DOHH2 (cell line): ENCODE measurements at regions not wholly inside any gene's neighbourhood (a gene's known extent, or its start where the extent isn't known, plus 50 kb on each side); places are given as distances from the start of the nearest gene placed in this dataset.

Experiments
- H3F3A ChIP-seq: fragments of 200-600 bp; sonication (generic), shearing (Covaris generic); 2 replicates; pipeline ENCODE4 v1.6.0; 2016; ENCODE audit warnings: antibody characterized with exemption, mild to moderate bottlenecking; ENCODE audit not compliant: control insufficient read depth, insufficient read depth
- H3K27ac ChIP-seq: fragments of 200-600 bp; sonication (generic); 2 replicates; pipeline ENCODE4 v1.5.1; 2014; ENCODE audit warnings: low read depth, mild to moderate bottlenecking, low read length, moderate library complexity
- H3K27me3 ChIP-seq: fragments of 200-600 bp; sonication (generic); 2 replicates; pipeline ENCODE4 v1.6.1; 2014; ENCODE audit warnings: mild to moderate bottlenecking, low read length, mixed read lengths; ENCODE audit not compliant: control insufficient read depth
- H3K36me3 ChIP-seq: fragments of 200-600 bp; sonication (generic); 2 replicates; pipeline ENCODE4 v1.6.1; 2014; ENCODE audit warnings: mild to moderate bottlenecking, low read length, moderate library complexity, mixed read lengths; ENCODE audit not compliant: control insufficient read depth
- H3K4me1 ChIP-seq: fragments of 200-600 bp; sonication (generic); 2 replicates; pipeline ENCODE4 v1.6.1; 2014; ENCODE audit warnings: mild to moderate bottlenecking, low read length, mixed read lengths; ENCODE audit not compliant: control insufficient read depth
- H3K4me2 ChIP-seq: fragments of 200-600 bp; sonication (generic); 2 replicates; pipeline ENCODE4 v1.6.0; 2014; ENCODE audit warnings: mild to moderate bottlenecking, low read length, moderate library complexity
- H3K4me3 ChIP-seq: fragments of 200-600 bp; sonication (generic); 2 replicates; pipeline ENCODE4 v1.5.1; 2014; ENCODE audit warnings: mild to moderate bottlenecking, low read length, mixed read lengths
- H3K79me2 ChIP-seq: fragments of 200-600 bp; sonication (generic); 2 replicates; pipeline ENCODE4 v1.6.1; 2014; ENCODE audit warnings: mild to moderate bottlenecking, low read length, mixed read lengths; ENCODE audit not compliant: control insufficient read depth
- H3K9me2 ChIP-seq: fragments of 200-600 bp; sonication (generic); replicated peaks from 2 replicates; pipeline ENCODE4 v1.6.1; 2014; ENCODE audit warnings: mild to moderate bottlenecking, low read length, mixed read lengths; ENCODE audit not compliant: control insufficient read depth
- H3K9me3 ChIP-seq: fragments of 200-600 bp; sonication (generic); 2 replicates; pipeline ENCODE4 v1.6.1; 2014; ENCODE audit warnings: antibody characterized with exemption, low read length, mixed read lengths; ENCODE audit not compliant: control insufficient read depth, insufficient read depth
- H4K20me1 ChIP-seq: fragments of 200-600 bp; sonication (generic); 2 replicates; pipeline ENCODE4 v1.6.0; 2014; ENCODE audit warnings: low read depth, mild to moderate bottlenecking, antibody characterized with exemption, low read length, moderate library complexity; ENCODE audit not compliant: control insufficient read depth, insufficient read depth
- EZH2phosphoT487 ChIP-seq: fragments of 200-600 bp; sonication (generic); IDR thresholded peaks from 2 replicates; pipeline ENCODE4 v1.6.1; 2017; ENCODE audit warnings: borderline replicate concordance, mild to moderate bottlenecking, antibody characterized with exemption, low read length, moderate library complexity, mixed read lengths
- TF ChIP-seq, protein P1 (sequence below): fragments of 200-600 bp; sonication (generic); IDR thresholded peaks from one replicate; pipeline ENCODE4 v1.5.1; 2014; ENCODE audit warnings: antibody characterized with exemption, mild to moderate bottlenecking, low read depth, low read length; ENCODE audit not compliant: poor library complexity, severe bottlenecking

DNA sequence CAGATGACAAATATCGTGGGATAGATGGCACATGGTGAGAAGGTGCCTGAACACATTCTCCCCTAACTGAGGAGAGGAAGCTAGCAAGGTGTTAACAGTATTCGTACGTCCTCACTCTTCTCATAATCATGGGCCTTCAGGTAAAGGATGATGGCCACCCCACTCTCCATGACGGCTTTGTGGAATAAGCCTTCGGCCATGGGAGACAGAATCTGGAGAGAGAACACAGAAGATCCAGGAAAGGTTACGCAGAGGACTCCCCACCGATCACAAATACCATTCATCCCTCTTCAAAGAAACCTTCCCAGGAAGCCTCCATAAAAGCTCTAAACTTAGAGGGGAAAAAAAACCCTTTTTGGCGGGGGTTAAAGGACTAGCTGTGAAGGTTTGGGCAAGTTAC lies 189.9 kb downstream of the BCR start:
- no peaks in the 10 kb centered on the region for H3K9me3 ChIP-seq
- TF ChIP-seq EZH2phosphoT487: no peak
- TF ChIP-seq, protein P1, sequence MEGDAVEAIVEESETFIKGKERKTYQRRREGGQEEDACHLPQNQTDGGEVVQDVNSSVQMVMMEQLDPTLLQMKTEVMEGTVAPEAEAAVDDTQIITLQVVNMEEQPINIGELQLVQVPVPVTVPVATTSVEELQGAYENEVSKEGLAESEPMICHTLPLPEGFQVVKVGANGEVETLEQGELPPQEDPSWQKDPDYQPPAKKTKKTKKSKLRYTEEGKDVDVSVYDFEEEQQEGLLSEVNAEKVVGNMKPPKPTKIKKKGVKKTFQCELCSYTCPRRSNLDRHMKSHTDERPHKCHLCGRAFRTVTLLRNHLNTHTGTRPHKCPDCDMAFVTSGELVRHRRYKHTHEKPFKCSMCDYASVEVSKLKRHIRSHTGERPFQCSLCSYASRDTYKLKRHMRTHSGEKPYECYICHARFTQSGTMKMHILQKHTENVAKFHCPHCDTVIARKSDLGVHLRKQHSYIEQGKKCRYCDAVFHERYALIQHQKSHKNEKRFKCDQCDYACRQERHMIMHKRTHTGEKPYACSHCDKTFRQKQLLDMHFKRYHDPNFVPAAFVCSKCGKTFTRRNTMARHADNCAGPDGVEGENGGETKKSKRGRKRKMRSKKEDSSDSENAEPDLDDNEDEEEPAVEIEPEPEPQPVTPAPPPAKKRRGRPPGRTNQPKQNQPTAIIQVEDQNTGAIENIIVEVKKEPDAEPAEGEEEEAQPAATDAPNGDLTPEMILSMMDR: no peak
- no peaks in the 10 kb centered on the region for H3K36me3 ChIP-seq
- H4K20me1 ChIP-seq: no peaks in the 10 kb centered on the region
- H3K4me2 ChIP-seq: no peak overlapping the region
- peaks cover 47% of the 10 kb centered on the region for H3K27me3 ChIP-seq
- H3K27ac ChIP-seq: no peak overlapping the region
- no peaks in the 10 kb centered on the region for H3K79me2 ChIP-seq
- no peaks in the 10 kb centered on the region for H3K9me2 ChIP-seq
- no peak overlapping the region for H3K4me3 ChIP-seq
- no peaks in the 10 kb centered on the region for H3F3A ChIP-seq
- no peaks in the 10 kb centered on the region for H3K4me1 ChIP-seq

DNA sequence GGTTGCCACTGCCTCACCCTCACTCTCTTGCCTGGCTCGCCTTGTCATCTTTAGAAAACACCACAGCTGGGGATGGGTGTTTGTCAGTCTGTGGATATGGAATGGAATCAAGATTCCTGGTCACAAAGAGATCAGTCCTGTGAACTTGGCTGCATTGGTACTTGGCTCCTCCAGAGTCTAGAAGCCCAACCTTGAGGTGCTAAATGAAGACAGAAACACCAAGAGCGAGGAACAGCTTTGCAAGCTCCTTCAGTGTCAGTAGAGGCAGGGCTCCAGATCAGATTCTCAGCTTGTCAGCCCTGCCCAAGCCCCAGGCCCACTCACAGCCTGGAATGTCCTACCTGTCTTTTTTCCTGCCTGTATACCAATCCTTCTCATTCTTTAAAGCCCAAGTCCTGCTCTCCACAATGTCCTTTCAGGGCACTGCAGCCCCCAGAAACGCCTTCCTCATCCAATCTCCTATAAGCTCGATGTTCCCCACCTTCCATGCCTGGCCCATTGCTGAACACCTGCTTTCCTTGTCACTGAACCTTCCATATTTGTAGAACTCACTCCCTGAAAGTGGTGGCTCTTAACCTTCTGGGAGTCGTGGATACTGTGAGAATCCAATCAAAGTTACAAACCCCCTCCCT lies 188.9 kb downstream of the BCR start:
- Histone ChIP-seq H3K79me2 (no peaks in the 10 kb centered on the region), H3K4me3 (no peak overlapping the region), H4K20me1 (no peaks in the 10 kb centered on the region), H3K9me2 (no peaks in the 10 kb centered on the region), H3K4me1 (no peaks in the 10 kb centered on the region), H3K9me3 (no peaks in the 10 kb centered on the region), H3K27ac (no peak overlapping the region), H3K27me3 (peaks cover 51% of the 10 kb centered on the region), H3K36me3 (no peaks in the 10 kb centered on the region), H3K4me2 (no peak overlapping the region), H3F3A (no peaks in the 10 kb centered on the region)
- TF ChIP-seq EZH2phosphoT487: no peak
- TF ChIP-seq, protein P1: no peak
